H1 (cell line): ENCODE measurements at regions not wholly inside any gene's neighbourhood (a gene's known extent, or its start where the extent isn't known, plus 50 kb on each side); places are given as distances from the start of the nearest gene placed in this dataset. TPM values are rescaled to one million over a fixed set of nuclear protein-coding genes. Genes with fewer than 3 reads are reported as not detected.

ENCODE experiments used
- microRNA-seq, 2 experiments: library from miRNA; unstranded; fragments of <30 nt; microRNA quantifications; one replicate each; pipeline versions ENCODE4 to v1.2.0, GENCODE V29; 2016 to 2020; ENCODE audit warnings: borderline microRNAs expressed in 2 of 2, borderline number of aligned reads in 2 of 2, borderline replicate concordance in 1 of 2
- small RNA-seq: library from polyadenylated mRNA; stranded (forward); fragments of <200 nt; extraction: miRNeasy Mini kit (QIAGEN cat#:217004); gene quantifications from one replicate; pipeline ENCODE3, GENCODE V24; 2013; ENCODE audit not compliant: insufficient read depth

Small RNA genes in the stretch of these regions (microRNA-seq; reads per million reads assigned to microRNA genes)
- 0 to 0.23 reads per million in 2 experiments for gene MIR3171
- 0 reads per million in 2 experiments for gene MIR4307

Small RNA genes in the stretch of these regions (small RNA-seq; reads per million reads assigned to genes)
- gene EIF4A1P12 (not detected), gene MIR3171 (not detected), gene MIR4307 (not detected)
